Vagina (tissue), 2 donors: ENCODE measurements at regions not wholly inside any gene's neighbourhood (a gene's known extent, or its start where the extent isn't known, plus 50 kb on each side); places are given as distances from the start of the nearest gene placed in this dataset.

ENCODE experiments used
- DNase-seq, 2 donors: peaks; one replicate each; pipeline ENCODE4 v3.0.0-alpha.2; 2017; ENCODE audit errors: extremely low spot score in 2 of 2
- H3K27ac ChIP-seq: fragments of 200-600 bp; sonication (generic); one replicate; pipeline ENCODE4 v1.5.1; 2019
- H3K27me3 ChIP-seq: fragments of 200-600 bp; sonication (generic); one replicate; pipeline ENCODE4 v1.5.1; 2019
- H3K36me3 ChIP-seq, 2 donors: fragments of 200-600 bp; sonication (generic); one replicate each; pipeline ENCODE4 v1.5.1; 2017 to 2019
- H3K4me1 ChIP-seq: fragments of 200-600 bp; sonication (generic); one replicate; pipeline ENCODE4 v1.5.1; 2019
- H3K4me3 ChIP-seq, 2 donors: fragments of 200-600 bp; sonication (generic); 1 replicate in 1 of 2; 2 replicates in 1 of 2; pipeline ENCODE4 v1.5.1; 2016 to 2019
- H3K9me3 ChIP-seq: fragments of 200-600 bp; sonication (generic); one replicate; pipeline ENCODE4 v1.5.1; 2019
- POLR2A ChIP-seq, 2 donors: fragments of 450-650 bp; IDR thresholded peaks; one replicate each; pipeline ENCODE4 v1.6.1; 2017; ENCODE audit warnings: antibody characterized with exemption in 2 of 2, mild to moderate bottlenecking in 2 of 2, moderate library complexity in 2 of 2
- POLR2AphosphoS5 ChIP-seq, 2 donors: sonication (generic); formaldehyde crosslinking; IDR thresholded peaks; one replicate each; pipeline ENCODE4 v1.9.0; 2017; ENCODE audit warnings: antibody characterized with exemption in 2 of 2, mild to moderate bottlenecking in 2 of 2, low read depth in 1 of 2; ENCODE audit not compliant: insufficient read depth in 1 of 2
- intact Hi-C: fragments of 100-400 bp; cut with DNase I; formaldehyde crosslinking; loops from one replicate; pipeline ENCODE4 v1.15.1; 2023
- TF ChIP-seq, protein P1 (sequence below), 3 experiments: fragments of 450-650 bp in 2 of 3; fragments of 200-600 bp in 1 of 3; sonication (generic) in 1 of 3; IDR thresholded peaks; one replicate each; pipeline ENCODE4 v1.5.1; 2017 to 2019; ENCODE audit warnings: antibody characterized with exemption in 3 of 3, mild to moderate bottlenecking in 2 of 3, moderate library complexity in 2 of 3

DNA sequence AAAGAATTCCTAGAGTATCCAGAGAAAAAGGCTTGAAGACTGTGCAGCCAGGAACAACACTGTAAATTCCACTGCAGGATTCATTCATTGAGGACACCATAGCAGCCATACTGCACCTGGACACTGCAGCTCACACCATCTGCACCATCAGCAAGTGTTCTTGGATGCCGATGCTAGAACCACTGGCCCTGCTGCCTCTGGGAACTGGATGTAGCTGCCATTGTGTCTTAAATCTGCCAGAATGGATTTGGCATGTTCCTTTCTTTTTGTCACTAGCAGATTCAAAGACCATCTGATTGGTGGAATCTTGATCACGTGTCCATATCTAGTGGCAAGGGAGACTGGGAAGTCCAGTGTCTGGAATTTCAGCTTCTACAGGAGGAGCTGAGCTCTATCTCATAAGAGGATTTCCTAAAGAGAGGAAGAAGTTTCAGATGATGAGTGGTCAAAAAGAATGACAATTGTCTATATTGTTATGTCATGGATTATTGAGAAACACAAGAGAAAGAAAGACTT is 278.3 kb upstream of the ANKRD55 start:
- intact Hi-C loops: no loop called here
- no peaks in the 10 kb centered on the region for H3K9me3 ChIP-seq

DNA sequence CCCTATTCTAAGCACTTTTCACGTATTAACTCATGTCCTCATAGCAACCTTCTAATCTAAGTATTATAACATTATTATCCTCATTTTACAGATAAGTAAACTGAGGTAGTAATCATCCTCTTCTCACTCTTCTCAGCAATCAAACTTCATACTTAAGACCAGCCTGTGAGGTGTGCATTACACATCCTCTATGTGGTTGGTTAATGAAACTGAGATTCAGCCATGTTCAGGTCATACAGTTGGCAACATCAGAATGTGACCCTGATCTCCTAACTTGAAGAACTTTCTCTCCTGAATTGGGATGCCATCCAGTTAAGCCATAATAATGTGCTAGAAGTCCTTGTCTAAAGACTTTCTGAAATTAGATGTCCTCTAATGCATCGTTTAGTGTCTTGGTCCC is 275.1 kb upstream of the ANKRD55 start:
- intact Hi-C loops: no loop called here
- TF ChIP-seq, protein P1, sequence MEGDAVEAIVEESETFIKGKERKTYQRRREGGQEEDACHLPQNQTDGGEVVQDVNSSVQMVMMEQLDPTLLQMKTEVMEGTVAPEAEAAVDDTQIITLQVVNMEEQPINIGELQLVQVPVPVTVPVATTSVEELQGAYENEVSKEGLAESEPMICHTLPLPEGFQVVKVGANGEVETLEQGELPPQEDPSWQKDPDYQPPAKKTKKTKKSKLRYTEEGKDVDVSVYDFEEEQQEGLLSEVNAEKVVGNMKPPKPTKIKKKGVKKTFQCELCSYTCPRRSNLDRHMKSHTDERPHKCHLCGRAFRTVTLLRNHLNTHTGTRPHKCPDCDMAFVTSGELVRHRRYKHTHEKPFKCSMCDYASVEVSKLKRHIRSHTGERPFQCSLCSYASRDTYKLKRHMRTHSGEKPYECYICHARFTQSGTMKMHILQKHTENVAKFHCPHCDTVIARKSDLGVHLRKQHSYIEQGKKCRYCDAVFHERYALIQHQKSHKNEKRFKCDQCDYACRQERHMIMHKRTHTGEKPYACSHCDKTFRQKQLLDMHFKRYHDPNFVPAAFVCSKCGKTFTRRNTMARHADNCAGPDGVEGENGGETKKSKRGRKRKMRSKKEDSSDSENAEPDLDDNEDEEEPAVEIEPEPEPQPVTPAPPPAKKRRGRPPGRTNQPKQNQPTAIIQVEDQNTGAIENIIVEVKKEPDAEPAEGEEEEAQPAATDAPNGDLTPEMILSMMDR (IDR thresholded peaks at IDR 0.05): no peak
- TF ChIP-seq POLR2AphosphoS5 (IDR thresholded peaks at IDR 0.05; ENCODE audit: insufficient read depth in 1 of 2, low read depth in 1 of 2): no peak
- TF ChIP-seq POLR2A (IDR thresholded peaks at IDR 0.05): no peak
- H3K9me3 ChIP-seq: no peaks in the 10 kb centered on the region
- H3K27me3 ChIP-seq: no peaks in the 10 kb centered on the region
- H3K27ac ChIP-seq: no peak overlapping the region
- H3K4me3 ChIP-seq: no peak overlapping the region
- peaks cover 15% of the 10 kb centered on the region for H3K4me1 ChIP-seq
- H3K36me3 ChIP-seq: no peaks in the 10 kb centered on the region
- no peak for DNase-seq

More for the DNA sequence above, 278.3 kb upstream of the ANKRD55 start:
- no peak overlapping the region for H3K4me3 ChIP-seq
- peaks cover 19% of the 10 kb centered on the region for H3K4me1 ChIP-seq
- H3K27me3 ChIP-seq: no peaks in the 10 kb centered on the region
- H3K36me3 ChIP-seq: no peaks in the 10 kb centered on the region
- TF ChIP-seq POLR2AphosphoS5 (IDR thresholded peaks at IDR 0.05; ENCODE audit: insufficient read depth in 1 of 2, low read depth in 1 of 2): no peak
- TF ChIP-seq POLR2A (IDR thresholded peaks at IDR 0.05): no peak
- TF ChIP-seq, protein P1 (IDR thresholded peaks at IDR 0.05): no peak
- DNase-seq: no peak
- no peak overlapping the region for H3K27ac ChIP-seq

DNA sequence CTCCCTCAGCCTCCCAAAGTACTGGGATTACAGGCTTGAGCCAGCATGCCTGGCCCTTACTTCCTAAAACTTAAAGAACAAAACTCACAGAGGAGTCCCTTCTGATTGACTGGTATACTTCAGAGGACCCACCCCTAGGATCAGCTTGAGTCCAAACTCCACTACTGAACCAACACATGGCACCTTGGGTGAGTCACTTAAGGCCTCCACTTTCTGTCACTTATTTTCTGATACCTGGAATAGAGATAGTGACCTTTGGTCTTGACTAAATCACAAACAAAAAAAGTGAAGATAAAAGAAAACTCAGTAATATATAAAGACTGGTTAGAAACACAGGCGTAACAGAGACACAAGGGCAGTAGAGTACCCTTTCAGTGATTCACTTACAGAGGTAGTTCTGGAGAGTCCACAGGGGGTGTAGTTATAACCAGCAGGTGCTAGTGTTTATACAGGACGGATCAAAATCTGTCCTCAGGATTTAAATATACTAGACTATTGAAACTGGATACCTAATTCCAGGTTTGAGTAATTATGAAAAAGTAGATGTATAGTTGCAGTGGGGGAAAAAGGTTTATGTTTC is 274.3 kb upstream of the ANKRD55 start:
- TF ChIP-seq POLR2A (IDR thresholded peaks at IDR 0.05): no peak
- no peak for TF ChIP-seq POLR2AphosphoS5 (IDR thresholded peaks at IDR 0.05; ENCODE audit: insufficient read depth in 1 of 2, low read depth in 1 of 2)
- TF ChIP-seq, protein P1 (IDR thresholded peaks at IDR 0.05): no peak
- no peak overlapping the region for H3K4me3 ChIP-seq

DNA sequence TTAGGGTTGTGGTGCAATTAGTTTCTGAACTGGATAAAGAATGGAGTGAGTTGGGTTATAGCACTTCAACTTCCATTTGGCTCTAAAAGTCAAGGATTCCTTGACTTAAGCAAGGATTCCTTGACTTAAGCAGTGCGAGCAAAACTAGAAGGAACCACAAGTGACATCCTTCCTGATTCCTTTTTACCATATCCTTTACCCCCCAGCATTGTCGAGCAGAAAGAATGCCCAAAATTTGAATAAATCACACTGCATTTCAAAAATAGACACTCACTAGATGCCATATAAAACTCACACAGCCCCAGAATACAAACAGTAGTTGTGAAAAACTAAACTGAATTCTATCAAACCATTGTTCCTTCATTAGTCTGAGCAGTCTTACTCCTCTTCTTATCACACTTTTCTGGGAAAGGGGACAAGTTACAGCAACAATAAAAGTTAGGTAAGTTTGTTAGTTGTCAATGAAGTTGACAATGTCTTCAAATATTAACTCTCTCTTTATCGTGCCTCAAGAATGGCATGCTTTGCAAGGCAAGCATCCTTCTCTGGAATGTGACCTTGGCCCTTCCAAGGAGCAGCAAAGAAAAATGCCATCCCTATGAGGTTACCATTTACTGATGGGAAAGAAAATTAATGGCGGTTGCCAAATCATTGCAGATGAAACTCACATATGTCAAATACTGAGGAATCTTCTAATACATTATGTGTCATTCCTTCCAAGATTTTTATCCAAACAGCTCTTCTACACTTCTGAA is 273.3 kb upstream of the ANKRD55 start:
- no peaks in the 10 kb centered on the region for H3K4me1 ChIP-seq
- no peaks in the 10 kb centered on the region for H3K9me3 ChIP-seq
- TF ChIP-seq POLR2A (IDR thresholded peaks at IDR 0.05) (no peak), POLR2AphosphoS5 (IDR thresholded peaks at IDR 0.05; ENCODE audit: insufficient read depth in 1 of 2, low read depth in 1 of 2) (no peak)
- TF ChIP-seq, protein P1 (IDR thresholded peaks at IDR 0.05): no peak
- no peaks in the 10 kb centered on the region for H3K36me3 ChIP-seq
- DNase-seq: no peak
- H3K4me3 ChIP-seq: no peak overlapping the region
- H3K27me3 ChIP-seq: no peaks in the 10 kb centered on the region
- H3K27ac ChIP-seq: no peak overlapping the region
- intact Hi-C loops: no loop called here

More for the DNA sequence above, 274.3 kb upstream of the ANKRD55 start:
- H3K9me3 ChIP-seq: no peaks in the 10 kb centered on the region
- H3K27me3 ChIP-seq: no peaks in the 10 kb centered on the region
- DNase-seq: no peak
- intact Hi-C loops: no loop called here
- no peaks in the 10 kb centered on the region for H3K36me3 ChIP-seq
- H3K4me1 ChIP-seq: peaks cover 7% of the 10 kb centered on the region
- H3K27ac ChIP-seq: no peak overlapping the region

DNA sequence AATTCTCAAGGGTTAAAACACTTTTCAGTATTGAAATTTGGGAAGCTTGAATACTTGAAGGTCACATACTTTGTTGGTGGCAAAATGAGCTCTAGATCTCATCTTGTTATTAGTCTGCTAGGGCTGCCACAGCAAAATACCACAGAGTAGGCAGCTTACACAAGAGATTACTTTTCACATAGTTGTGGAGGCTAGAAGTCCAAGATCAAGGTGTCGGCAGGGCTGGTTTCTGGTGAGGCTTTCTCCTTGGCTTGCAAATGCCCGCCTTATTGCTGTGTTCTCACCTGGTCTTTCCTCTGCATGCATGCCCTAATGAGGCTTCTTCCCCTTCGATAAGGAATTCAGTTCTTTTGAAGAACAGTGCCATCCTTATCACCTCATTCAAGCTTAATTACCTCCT is 270.8 kb upstream of the ANKRD55 start:
- Histone ChIP-seq H3K4me1 (no peaks in the 10 kb centered on the region), H3K36me3 (no peaks in the 10 kb centered on the region), H3K27ac (no peak overlapping the region), H3K27me3 (no peaks in the 10 kb centered on the region), H3K4me3 (no peak overlapping the region), H3K9me3 (no peaks in the 10 kb centered on the region)
- TF ChIP-seq POLR2AphosphoS5 (IDR thresholded peaks at IDR 0.05; ENCODE audit: insufficient read depth in 1 of 2, low read depth in 1 of 2): no peak
- TF ChIP-seq POLR2A (IDR thresholded peaks at IDR 0.05): no peak
- TF ChIP-seq, protein P1 (IDR thresholded peaks at IDR 0.05): no peak
- no peak for DNase-seq
- intact Hi-C loops: no loop called here
